Astrocyte (in vitro differentiated cells and primary cell): ENCODE measurements at regions not wholly inside any gene's neighbourhood (a gene's known extent, or its start where the extent isn't known, plus 50 kb on each side); places are given as distances from the start of the nearest gene placed in this dataset.

Source experiments
- DNase-seq: peaks from one replicate; pipeline ENCODE4 v3.0.0-alpha.2; 2010; ENCODE audit warnings: low read depth
- FAIRE-seq: peaks from 2 replicates; lab custom pipeline; 2011; peaks lifted over from hg19 to GRCh38; lab: Jason Lieb, UNC
- H2AFZ ChIP-seq: 2 replicates; pipeline ENCODE4 v1.6.0; 2012; ENCODE audit warnings: low read depth, low read length, inconsistent platforms
- H3K27ac ChIP-seq: 2 replicates; pipeline ENCODE4 v1.5.1; 2011; ENCODE audit warnings: low read depth, low read length, inconsistent platforms
- H3K27me3 ChIP-seq: 2 replicates; pipeline ENCODE4 v1.6.0; 2011; ENCODE audit warnings: low read length, inconsistent platforms; ENCODE audit not compliant: insufficient read depth
- H3K36me3 ChIP-seq: 2 replicates; pipeline ENCODE4 v1.5.1; 2011; ENCODE audit warnings: low read length, inconsistent platforms; ENCODE audit not compliant: insufficient read depth
- H3K4me1 ChIP-seq: 2 replicates; pipeline ENCODE4 v1.5.1; 2011; ENCODE audit warnings: low read length, inconsistent platforms; ENCODE audit not compliant: insufficient read depth
- H3K4me2 ChIP-seq: 2 replicates; pipeline ENCODE4 v1.6.0; 2012; ENCODE audit warnings: low read length, inconsistent platforms
- H3K4me3 ChIP-seq: 2 replicates; pipeline ENCODE4 v1.5.1; 2011; ENCODE audit warnings: low read depth, mild to moderate bottlenecking, low read length, inconsistent platforms; ENCODE audit not compliant: insufficient read depth
- H3K79me2 ChIP-seq: 2 replicates; pipeline ENCODE4 v1.6.0; 2012; ENCODE audit warnings: mild to moderate bottlenecking, low read length, inconsistent platforms; ENCODE audit not compliant: insufficient read depth
- H3K9ac ChIP-seq: 2 replicates; pipeline ENCODE4 v1.6.0; 2012; ENCODE audit warnings: mild to moderate bottlenecking, low read length, inconsistent platforms
- H3K9me3 ChIP-seq: 2 replicates; pipeline ENCODE4 v1.5.1; 2012; ENCODE audit warnings: low read depth, mild to moderate bottlenecking, low read length, inconsistent platforms; ENCODE audit not compliant: insufficient read depth
- H4K20me1 ChIP-seq: 2 replicates; pipeline ENCODE4 v1.6.0; 2012; ENCODE audit warnings: low read length, inconsistent platforms; ENCODE audit not compliant: insufficient read depth
- H3K27ac Mint-ChIP-seq: one replicate; pipeline ENCODE4 v1.8.0; 2021; ENCODE audit warnings: mild to moderate bottlenecking, mixed read lengths; ENCODE audit not compliant: unreplicated experiment
- H3K27me3 Mint-ChIP-seq: one replicate; pipeline ENCODE4 v1.8.0; 2021; ENCODE audit warnings: low read depth, mixed read lengths; ENCODE audit not compliant: unreplicated experiment
- H3K36me3 Mint-ChIP-seq: one replicate; pipeline ENCODE4 v1.8.0; 2021; ENCODE audit warnings: low read depth, mixed read lengths; ENCODE audit not compliant: unreplicated experiment
- H3K4me1 Mint-ChIP-seq: one replicate; pipeline ENCODE4 v1.8.0; 2021; ENCODE audit warnings: low read depth, mixed read lengths; ENCODE audit not compliant: unreplicated experiment
- H3K4me3 Mint-ChIP-seq: one replicate; pipeline ENCODE4 v1.8.0; 2021; ENCODE audit warnings: mild to moderate bottlenecking, moderate library complexity, mixed read lengths; ENCODE audit not compliant: unreplicated experiment
- H3K9me3 Mint-ChIP-seq: one replicate; pipeline ENCODE4 v1.8.0; 2021; ENCODE audit warnings: mild to moderate bottlenecking, mixed read lengths; ENCODE audit not compliant: unreplicated experiment
- CTCF ChIP-seq: IDR thresholded peaks from 2 replicates; pipeline ENCODE4 v1.5.1; 2011; ENCODE audit warnings: low read depth, mild to moderate bottlenecking, inconsistent platforms, low read length, moderate library complexity; ENCODE audit not compliant: insufficient read depth
- EZH2 ChIP-seq: IDR thresholded peaks from 2 replicates; pipeline ENCODE4 v1.6.1; 2012; ENCODE audit warnings: mild to moderate bottlenecking, low read length, inconsistent platforms; ENCODE audit not compliant: insufficient read depth

GRCh38 chr6:91761621-91762020 is 1174.7 kb upstream of the MAP3K7 start:
- Histone ChIP-seq H3K36me3 (no peaks in the 10 kb centered on the region), H3K4me2 (no peak overlapping the region), H2AFZ (no peak overlapping the region), H3K4me3 (no peak overlapping the region), H3K79me2 (no peaks in the 10 kb centered on the region), H3K9me3 (no peaks in the 10 kb centered on the region), H3K4me1 (no peaks in the 10 kb centered on the region), H3K27me3 (no peaks in the 10 kb centered on the region), H4K20me1 (no peaks in the 10 kb centered on the region), H3K27ac (no peak overlapping the region), H3K9ac (no peak overlapping the region)
- Mint-ChIP-seq H3K4me3 (no peak overlapping the region), H3K27ac (no peak overlapping the region), H3K27me3 (no peaks in the 10 kb centered on the region), H3K9me3 (no peaks in the 10 kb centered on the region), H3K36me3 (no peaks in the 10 kb centered on the region), H3K4me1 (no peaks in the 10 kb centered on the region)
- TF ChIP-seq CTCF = no peak
- TF ChIP-seq EZH2 = no peak
- DNase-seq = no peak
- FAIRE-seq = no peak

- FAIRE-seq = no peak
- no peak overlapping the region for H3K4me2 ChIP-seq
Observed at GRCh38 chr6:91754691-91755090, 1167.8 kb upstream of the MAP3K7 start.

More at GRCh38 chr6:91754691-91755090, 1167.8 kb upstream of the MAP3K7 start:
- no peak overlapping the region for H3K4me3 ChIP-seq
- no peaks in the 10 kb centered on the region for H3K79me2 ChIP-seq
- Mint-ChIP-seq H3K9me3 (no peaks in the 10 kb centered on the region), H3K4me3 (no peak overlapping the region), H3K36me3 (no peaks in the 10 kb centered on the region), H3K27me3 (no peaks in the 10 kb centered on the region), H3K27ac (no peak overlapping the region), H3K4me1 (no peaks in the 10 kb centered on the region)
- no peak overlapping the region for H2AFZ ChIP-seq
- no peaks in the 10 kb centered on the region for H3K36me3 ChIP-seq
- H3K9ac ChIP-seq = no peak overlapping the region
- H3K27me3 ChIP-seq = no peaks in the 10 kb centered on the region
- no peak overlapping the region for H3K27ac ChIP-seq
- TF ChIP-seq CTCF = no peak
- no peak for TF ChIP-seq EZH2
- no peaks in the 10 kb centered on the region for H3K9me3 ChIP-seq
- H3K4me1 ChIP-seq = no peaks in the 10 kb centered on the region
- H4K20me1 ChIP-seq = no peaks in the 10 kb centered on the region
- no peak for DNase-seq
